ENCODE measurements at regions not wholly inside any gene's neighbourhood (a gene's known extent, or its start where the extent isn't known, plus 50 kb on each side); places are given as distances from the start of the nearest gene placed in this dataset.
A peak's percentile ranks its signal among the peaks of the same experiment; 100 is the strongest.

DNA sequence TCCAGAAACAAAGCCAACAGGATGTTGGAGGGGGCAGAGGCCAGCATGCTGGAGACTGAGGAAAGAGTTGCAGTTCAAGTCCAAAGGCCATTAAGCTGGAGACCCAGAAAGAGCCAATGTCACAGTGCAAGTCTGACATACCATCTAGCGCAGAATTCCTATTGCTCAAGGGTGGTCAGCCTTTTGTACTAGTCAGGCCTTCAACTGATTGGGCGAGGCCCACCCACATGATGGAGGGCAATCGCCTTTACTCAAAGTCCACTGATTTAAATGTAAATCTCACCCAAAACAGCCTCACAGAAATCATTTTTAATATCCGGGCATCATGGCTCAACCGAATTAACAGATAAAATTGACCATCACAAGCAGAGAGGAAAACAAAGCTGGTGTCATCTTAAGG lies 113.9 kb downstream of the RCN1 start:
- no peak for DNase-seq

DNA sequence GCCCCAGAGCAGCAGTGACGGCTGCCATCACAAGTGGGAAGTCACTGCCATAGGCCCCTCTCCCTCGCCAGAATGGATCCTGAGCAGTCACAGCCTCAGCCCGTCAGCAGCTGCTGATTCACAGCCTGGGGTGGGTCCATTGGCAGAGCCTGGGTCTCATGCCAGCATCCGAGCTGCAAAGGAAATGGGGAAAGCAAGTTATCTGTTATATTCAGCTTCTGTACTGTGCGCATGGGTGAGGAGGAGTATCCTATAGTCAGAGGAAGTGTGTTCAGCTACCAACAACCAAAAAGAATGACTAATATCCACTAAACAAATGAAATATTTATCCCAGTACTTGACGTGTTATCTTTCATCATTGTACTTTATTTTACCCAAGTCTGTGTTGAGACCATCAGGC lies 119.7 kb downstream of the RCN1 start:
- no peak for DNase-seq

DNA sequence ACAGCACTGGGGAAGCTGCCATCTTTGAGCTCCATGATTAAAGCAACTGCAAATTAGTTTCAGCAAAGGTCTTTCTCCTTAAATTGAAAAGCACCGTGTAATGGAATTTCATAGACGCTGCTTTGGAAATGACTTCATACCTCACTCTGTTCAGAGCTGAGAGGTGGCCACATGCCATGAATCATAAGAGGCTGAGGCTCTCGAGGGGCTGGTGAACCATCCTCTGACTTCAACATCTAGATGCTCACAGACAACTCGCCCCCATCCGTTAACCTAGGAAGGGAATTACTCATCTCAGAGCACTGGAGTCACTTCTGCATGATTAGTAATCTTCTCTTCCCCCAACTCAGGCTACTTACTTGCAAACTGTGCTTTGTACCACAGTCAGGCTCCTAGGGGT lies 122.3 kb downstream of the RCN1 start:
- DNase-seq: no peak

DNA sequence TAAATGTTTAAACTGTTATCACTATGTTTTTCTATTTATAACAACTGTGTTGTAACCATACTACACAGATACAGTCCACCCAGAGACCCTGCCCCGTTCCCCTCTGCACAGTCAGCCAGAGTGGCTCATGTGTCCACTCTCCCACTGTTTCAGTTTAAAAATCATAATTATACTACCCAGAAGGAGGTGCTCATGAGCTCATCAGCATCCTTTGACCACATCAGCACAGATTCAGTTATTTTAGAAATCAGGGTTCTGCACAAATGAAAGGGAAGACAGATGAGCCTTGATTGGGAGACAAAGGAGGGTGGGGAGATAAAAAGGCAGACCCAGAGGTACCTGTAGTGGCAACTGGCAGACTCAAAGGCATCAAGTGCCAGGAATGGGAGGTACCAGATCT lies 124.3 kb downstream of the RCN1 start:
- DNase-seq: no peak

DNA sequence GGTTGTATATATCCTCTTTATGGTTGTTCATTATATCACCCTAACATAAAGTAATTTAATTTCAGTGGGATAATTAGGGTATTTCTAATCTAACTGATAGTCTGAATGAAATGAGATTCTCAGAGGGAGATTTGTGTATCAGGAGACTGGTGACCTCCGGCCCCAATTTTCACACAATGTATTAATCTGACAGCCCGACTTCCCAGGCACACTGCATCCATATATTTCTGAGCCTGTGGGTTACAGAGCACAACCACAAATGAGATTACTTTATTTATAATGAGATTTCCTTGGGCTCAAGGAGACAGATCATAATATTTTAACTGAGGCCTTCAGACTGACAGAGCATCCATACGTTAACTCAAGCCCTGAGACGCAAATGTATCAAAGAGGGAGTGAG lies 125.9 kb downstream of the RCN1 start:
- DNase-seq: no peak

DNA sequence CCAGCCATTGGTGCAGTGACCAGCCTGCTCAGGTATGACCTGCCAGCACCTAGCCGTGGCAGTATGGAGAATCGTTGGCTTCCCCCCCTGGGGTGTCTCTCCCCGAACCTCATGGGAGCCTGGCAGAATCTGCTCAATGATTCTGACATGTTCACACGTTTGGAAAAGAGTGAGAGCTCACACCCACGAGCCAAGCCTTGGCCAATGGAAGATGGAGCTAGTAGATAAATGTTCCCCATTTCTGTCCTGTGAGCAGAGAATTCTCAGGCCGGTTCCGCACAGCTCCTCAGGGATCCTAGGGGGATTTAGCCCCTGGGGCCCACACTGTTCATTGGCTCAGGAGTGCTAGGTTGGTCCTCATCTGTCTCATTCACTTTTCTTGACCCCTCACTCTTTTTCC lies 128.4 kb downstream of the RCN1 start:
- DNase-seq: no peak

DNA sequence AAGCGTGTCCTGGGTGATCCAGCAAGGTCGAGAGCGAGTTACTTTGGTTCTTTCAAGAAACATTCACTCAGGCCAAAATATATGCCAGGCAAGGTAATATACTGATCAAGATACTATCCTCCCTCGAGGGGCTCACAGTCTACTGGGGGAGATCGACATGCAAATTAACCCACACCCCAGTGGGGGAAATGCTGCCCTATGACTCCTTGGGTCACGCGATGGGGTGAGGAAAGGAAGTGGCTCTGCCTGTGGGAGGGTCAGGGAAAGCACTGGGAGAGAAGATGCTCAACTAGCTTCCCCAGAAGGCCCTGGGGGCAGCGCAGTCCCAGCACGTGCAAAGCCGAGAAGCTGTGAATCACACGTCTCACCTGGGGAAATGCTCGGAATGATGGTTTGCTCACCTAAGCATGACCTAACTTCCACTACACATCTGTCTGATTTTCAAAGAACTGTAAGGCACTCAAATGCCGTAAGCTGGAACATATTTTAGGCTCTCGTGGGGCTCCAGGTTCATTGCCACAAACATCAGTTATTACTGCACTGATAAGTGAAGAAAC lies 130.7 kb downstream of the RCN1 start:
- DNase-seq: no peak

DNA sequence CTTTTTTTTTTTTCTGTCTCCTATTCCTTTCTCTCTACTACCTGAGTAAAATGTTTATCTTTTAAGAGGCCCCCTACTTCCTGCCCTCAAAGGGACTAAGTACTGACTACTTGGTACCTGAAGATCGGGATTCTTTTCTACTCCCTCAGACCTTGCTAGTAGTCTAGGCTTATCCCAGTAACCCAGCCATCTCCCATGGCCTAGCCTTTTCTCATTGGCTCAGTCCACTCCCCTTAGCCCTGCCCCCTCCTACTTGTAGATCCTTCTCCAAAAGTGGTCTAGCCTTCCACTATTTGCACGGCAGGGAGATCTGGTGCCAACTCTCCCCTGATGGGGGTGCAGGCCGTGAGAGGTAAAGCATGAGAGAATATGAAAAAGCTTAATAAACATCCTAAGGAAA lies 133.7 kb downstream of the RCN1 start:
- DNase-seq: no peak

DNA sequence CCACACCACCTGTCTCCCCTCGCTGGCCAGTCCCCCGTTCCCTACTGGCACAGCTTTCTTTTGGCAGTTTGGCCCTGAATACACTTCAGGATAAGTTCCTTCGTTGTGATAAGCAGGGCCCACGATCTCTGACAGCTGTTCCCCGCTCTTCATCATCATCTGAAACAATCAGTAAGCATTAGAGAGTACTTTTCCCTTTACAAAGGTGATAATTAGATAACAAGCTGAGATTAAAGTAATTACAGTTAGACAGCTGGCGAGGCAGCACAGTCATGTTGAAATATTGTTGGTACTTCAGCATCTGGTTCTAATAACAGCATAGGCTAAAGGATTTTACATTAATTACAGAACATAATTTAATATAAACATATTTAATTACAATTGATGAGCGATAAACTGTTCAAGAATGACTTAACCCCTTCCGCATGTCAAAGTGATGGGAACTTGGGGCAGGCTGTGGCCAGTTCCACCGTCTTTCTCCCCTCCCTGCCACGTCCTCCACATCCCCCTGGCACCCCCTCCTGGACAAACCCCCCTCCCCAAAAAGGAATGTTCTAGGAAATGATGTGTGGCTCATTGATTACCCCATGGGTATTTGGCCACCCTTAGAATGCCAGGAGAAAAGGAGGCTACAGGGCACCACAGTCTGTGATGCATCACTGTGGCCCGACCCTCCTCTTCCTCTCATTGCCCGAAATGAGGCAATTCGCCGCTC lies 134.9 kb downstream of the RCN1 start:
- no peak for DNase-seq

DNA sequence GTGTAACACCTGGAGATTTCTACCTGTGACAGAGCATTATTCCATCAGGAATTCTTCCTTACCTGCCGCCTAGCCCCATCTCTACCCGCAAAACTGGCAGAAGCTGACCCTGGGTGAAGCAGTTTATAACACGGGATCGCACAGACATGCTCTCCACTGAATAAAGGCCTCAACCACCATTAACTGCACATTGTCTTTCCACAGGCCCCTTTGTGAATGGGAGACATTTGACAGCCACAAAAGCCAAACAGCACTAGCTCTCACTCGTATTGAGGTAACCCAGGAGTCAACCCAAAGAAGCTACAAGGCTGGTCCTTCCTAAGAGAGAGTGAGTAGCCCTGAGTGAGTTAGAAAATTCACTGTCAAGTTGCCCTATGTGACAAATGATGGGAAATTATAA lies 135.6 kb downstream of the RCN1 start:
- no peak for DNase-seq

DNA sequence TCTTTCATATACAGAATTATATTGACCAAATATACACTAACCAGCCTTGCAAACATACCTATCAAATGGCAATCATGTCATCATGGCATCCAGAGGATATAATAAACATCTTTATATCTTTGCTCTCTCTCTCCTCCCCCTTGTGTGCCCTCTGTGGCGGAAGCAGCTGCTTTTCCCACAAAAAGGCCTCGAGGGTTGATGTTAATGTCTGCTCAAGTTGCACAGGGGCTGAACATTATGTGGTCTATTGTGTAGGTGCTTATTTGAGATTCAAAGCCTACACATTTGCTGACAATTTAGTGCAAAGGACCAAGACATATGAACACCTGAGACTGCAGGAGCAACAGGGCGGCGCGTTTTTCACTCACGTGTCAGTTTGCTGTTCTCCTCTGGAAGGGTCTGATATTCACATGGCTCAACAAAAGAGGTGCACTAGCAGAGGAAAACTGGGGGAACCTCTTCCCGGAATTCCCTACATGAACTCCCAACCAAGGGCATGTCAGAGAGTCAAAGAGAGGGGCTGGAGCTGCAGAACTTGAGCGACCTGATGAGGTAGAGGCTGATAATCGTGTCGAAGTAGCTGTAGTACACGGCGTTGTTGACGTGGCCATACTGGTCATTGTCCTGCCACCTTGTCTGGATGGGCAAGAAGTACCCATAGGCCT lies 138.8 kb downstream of the RCN1 start:
- no peak for DNase-seq

DNA sequence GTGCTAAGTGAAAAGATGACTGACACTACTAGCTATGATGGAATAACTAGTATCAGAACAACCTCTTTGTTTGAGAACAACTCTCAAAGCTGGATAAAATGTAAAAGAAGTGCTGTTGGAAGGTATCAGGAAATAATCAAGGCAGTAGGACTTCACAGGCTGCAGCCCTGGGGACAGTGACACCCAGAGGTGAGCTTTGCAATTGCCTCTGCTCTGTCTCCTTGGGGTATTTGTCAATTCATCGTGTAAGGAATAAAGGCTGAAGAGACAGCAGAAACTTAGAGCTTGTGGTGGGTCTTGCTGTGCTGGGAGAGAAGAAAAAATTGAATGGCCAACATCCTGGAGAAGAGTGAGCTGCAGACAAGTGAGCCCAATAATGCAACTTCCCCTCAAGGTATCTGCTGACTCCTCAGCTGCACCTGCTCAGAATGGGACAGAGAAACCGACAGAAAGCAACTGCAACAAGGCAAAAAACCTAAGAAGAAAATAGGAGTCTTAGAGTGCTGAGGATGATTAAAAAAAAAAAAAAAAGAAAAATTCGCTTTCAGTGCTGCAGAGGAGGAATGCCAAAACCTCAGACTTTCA lies 141.1 kb downstream of the RCN1 start:
- peak; percentile 78 for DNase-seq

DNA sequence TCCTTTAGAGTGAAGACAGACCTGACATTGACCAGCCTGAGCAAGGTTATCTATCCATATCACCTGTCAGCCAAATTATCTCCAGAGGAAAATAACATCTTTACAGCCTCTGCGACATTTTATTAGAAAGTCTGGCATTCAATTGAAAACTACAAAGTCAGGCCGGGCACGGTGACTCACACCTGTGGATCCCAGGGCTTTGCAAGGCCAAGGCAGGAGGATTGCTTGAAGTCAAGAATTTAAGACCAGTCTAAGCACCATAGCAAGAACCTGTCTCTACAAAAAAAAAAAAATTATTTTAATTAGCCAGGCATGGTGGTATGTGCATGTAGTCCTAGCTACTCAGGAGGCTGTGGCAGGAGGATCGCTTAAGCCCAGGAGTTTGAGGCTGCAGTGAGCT lies 141.6 kb downstream of the RCN1 start:
- DNase-seq: peak; percentile 80

DNA sequence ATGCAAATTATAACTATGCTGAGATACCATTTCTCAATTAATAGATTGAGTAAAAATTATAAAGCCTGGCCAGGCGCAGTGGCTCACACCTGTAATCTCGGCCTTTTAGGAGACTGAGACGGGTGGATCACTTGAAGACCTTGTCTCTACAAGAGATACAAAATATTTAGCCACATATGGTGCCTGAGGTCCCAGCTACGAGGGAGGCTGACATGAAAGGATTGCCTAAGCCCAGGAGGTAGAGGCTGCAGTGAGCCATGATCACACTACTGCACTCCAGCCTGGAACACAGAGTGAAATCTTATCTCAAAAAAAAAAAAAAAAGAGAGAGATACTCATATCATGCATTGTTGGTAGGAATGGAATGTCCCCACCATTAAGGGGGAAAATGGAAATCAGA lies 142.4 kb downstream of the RCN1 start:
- no peak for DNase-seq

DNA sequence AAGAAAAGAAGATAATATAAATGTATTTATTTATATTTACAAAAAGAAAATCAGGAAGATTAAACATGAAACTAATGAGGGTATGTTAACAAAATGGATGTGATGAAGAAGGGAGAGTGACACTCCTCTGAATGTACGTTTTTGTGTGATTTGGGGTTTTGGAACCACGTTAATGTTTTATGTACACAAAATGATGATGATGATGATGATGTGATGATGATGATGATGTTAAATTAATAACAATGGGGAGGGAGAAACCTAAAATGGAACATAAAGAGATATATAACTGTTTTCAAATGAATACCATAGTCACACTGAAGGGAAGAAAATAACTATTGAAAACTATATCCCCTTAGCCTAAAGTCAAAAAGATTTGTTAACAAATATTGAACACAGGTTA lies 143.1 kb downstream of the RCN1 start:
- no peak for DNase-seq

DNA sequence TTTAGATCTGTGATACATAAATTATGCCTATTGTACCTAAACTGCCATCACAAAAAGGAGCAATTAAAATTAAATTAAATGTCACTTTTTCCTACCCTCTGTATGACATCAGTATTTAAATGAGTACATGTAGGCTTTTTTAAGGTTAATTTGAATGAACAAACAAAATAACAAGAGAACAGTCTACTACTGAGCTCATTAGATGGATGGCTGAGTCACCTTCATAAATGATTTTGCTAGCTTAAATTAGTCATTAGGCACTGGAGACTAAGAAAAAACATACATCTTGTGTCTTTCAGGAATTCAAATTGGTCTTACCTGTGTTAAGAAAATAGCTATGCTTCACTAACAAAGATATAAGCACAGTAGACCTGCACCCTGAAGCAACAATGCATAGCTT lies 153.6 kb downstream of the RCN1 start:
- no peak for DNase-seq

DNA sequence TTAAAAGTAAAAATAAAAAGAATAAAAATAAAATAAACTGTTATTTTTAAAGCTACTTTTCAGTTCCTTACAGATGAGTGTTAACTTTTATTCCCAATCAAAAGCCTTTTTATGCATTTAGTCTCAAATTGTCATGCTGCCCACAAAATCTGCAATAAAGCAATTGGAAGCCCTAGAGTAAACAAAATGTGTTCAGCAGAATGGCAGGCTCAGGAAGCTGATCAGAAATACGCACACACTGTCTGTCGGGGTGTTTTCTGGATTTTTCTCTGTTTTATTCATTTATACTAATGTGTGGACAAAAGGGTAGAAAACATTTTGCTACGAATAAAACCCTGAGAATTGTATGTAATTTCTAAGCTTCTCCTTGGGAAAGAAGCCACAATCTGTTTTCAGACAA lies 162.8 kb downstream of the RCN1 start:
- no peak for DNase-seq

DNA sequence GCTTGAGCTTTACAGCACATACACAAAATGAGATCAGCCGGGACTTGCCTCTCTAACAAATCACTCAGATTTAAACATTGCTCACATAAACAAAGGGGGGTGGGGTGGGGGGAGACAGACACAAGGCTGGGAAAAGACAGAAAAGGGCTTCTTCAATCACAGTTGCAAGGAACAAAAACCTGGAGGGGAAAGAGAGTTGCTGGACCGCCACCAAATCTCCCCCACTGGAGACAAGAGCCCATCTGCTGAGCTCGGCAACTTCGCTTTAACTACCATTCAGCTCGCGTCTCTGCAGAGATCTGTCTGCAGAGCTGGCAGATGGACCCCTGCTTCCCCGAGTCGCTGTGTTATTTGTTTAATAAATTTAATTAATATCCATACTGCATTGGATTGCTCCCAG lies 165.0 kb downstream of the RCN1 start:
- DNase-seq: no peak

DNA sequence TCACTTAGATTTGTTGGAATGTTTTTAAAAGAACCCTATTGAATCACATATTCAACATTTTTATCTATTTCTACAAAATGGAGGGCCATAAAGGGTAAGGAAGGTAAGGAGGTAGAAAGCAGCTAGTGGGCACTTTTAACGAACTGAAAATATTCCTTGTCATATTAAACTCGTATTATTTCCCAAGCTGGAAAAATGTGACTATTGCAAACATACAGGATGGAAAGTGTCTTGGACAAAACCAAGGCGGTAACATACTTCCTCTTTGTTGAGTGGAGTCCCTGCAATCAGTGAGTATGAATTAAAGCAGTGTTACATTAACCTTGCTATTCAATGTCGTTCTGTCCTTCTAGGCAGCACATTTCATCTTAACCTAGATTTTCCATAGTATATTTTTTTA lies 165.6 kb downstream of the RCN1 start:
- DNase-seq: no peak

DNA sequence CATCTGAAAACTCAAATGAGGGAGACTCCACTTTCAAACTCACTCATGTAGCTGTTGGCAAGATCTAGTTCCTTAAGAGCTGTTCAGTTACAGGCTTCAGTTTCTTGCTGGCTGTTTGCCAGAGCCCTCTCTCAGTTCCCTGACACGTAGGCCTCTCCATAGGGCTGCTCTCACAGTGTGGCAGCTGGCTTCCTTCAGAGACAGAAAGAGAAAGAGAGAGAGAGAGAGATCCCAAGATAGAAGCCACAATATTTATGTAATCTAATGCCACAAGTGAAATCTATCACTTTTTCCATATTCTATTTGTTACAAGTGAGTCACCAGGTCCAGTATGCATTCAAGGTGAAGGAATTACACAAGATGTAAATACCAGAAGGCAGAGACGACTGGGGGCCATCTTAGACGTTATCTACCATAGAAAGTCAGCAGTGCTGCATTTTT lies 168.8 kb downstream of the RCN1 start:
- no peak for DNase-seq

DNA sequence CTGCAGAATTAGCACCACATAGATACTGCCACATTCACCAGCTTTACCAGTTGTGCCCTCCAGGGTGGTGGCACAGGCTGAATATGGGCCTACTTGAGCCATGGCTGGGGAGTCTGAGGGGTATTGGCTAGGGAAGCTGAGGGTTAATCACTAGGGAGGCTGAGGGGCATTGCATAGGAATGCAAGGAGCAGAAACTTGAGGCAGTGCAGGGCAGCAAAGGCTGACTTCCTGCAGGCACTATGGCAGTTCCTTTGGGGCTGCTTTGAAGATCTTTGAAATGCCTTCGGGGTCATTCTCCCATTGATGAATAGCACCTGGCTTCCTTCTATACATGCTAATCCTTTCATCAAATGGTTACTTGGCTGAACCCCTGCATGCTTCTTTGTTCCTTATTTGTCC lies 171.5 kb downstream of the RCN1 start:
- no peak for DNase-seq

DNA sequence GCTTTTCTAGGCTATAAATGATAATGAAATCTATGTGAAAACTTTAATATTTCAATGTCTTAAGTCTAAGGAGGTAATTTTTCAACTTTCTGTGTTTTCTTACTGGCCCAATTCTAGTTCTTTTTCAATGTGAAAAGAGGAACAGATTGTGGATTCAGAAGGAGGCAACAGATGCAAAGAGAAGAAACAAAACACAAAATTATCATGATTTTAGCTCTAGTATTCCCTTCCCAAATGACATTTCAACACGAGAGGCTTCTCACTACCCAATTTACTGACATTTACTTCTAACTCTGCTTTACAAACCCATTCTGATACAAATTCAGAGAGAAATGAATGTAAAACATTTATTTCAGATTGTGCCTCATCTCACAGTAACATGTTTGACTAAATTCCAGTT lies 169.4 kb downstream of the WT1 start:
- DNase-seq: no peak

DNA sequence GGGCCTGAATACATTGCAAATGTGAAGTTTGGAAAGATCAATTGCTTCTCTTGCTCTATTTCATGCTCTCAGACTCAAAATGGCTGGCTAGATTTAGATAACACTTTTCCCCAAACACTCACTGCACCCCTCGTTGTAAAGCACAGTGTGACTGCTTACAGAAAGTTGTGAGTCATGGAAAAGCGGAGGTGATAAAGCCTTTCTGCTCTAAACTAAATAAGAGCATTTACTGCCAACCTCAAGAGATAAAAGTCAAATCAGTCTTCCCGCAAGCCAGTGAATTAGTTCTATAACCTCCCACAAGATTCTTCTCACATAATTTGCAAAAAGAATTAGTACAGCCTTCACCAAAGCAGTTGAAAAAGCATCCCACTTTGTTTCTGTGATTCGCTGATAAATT lies 168.7 kb downstream of the WT1 start:
- no peak for DNase-seq

DNA sequence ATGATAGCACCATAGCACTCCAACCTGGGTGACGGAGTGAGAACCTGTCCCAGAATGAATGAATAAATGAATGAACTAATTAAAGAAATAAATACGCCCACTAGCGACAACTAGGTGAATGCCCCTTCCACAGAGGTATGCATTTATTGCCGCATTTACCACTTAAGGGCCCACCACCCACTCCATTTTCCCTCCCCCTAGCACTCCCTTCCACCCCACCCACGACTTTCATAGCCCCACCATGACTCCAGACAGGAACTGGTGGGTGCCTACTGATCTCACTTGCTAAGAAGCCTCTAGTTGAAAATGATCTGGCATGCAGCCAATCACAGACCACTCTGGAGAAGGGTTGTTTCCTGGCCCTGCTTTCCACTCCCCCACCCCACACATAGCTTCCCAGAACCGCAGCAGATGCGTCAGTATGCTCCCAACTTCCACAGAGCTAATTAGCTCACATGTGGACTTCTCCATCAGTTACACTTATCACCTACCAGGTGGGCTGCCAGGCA lies 167.6 kb downstream of the WT1 start:
- no peak for DNase-seq
